ENCODE measurements at regions not wholly inside any gene's neighbourhood (a gene's known extent, or its start where the extent isn't known, plus 50 kb on each side); places are given as distances from the start of the nearest gene placed in this dataset.
A peak's percentile ranks its signal among the peaks of the same experiment; 100 is the strongest.
"Not testable (repeated sequence)": the region's sequence is repeated elsewhere in the genome, so short reads cannot be mapped to it uniquely, and the experiment has no call there.

- not testable (repeated sequence) for DNase-seq (ENCODE audit: low read depth)
Measured at GRCh38 chr18:104264-104663, 54.1 kb upstream of the USP14 start.

- DNase-seq (ENCODE audit: low read depth) = peak; percentile 18
Measured at GRCh38 chr18:105161-106053, 53.0 kb upstream of the USP14 start.

GRCh38 chr18:106054-106851 lies 52.1 kb upstream of the USP14 start:
- not testable (repeated sequence) for DNase-seq (ENCODE audit: low read depth)

- not testable (repeated sequence) for DNase-seq (ENCODE audit: low read depth)
Measured at GRCh38 chr18:106868-107384, 51.4 kb upstream of the USP14 start.

GRCh38 chr18:107464-107863 lies 50.9 kb upstream of the USP14 start:
- DNase-seq (ENCODE audit: low read depth) = not testable (repeated sequence)

- not testable (repeated sequence) for DNase-seq (ENCODE audit: low read depth)
Measured at GRCh38 chr18:107947-108664, 50.3 kb upstream of the USP14 start.

Data from stimulated activated CD4-positive, alpha-beta T cell treated with anti-CD3 and anti-CD28 coated beads, Interleukin-2, amount 100 ng/mL, for 4 hours (primary cell).